ENCODE measurements at regions not wholly inside any gene's neighbourhood (a gene's known extent, or its start where the extent isn't known, plus 50 kb on each side); places are given as distances from the start of the nearest gene placed in this dataset.
"Not testable (repeated sequence)": the region's sequence is repeated elsewhere in the genome, so short reads cannot be mapped to it uniquely, and the experiment has no call there.

- not testable (repeated sequence) for TF ChIP-seq POLR2AphosphoS5, CTCF, EP300, POLR2A (IDR thresholded peaks at IDR 0.05)
Measured at GRCh38 chr2:90298126-90298755, 1606.8 kb downstream of the RPIA start.

All from stomach (tissue), 4 donors.